GM20431 (cell line): ENCODE measurements at regions not wholly inside any gene's neighbourhood (a gene's known extent, or its start where the extent isn't known, plus 50 kb on each side); places are given as distances from the start of the nearest gene placed in this dataset.

Experiments used
- in situ Hi-C: fragments of 300-500 bp; cut with MseI, MboI; formaldehyde crosslinking; loops from one replicate; pipeline ENCODE4 v1.15.0; 2020; ENCODE audit warnings: low sequenced_read_pairs; ENCODE audit not compliant: unreplicated experiment

GRCh38 chr2:71856773-71857525 is 290.7 kb downstream of the CYP26B1 start:
- in situ Hi-C loops: no loop called here

DNA sequence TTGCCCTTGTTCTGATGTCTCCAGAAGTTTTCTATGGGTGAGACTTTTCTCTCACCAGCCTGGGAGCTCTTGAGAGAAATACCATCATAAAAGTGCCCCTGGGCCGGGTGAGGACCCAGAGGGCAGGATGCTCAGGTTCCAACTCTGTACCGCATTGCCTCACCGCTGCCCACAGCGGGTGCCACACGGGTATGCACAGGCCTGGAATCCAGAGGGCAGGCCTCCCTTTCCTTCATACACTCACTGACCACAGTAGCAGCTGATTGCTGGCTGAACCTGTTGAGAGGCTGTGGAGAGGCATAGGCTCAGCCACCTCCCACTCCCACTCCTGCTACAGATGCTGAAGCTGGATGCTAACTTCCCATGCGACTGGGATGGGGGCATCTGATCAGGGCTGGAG is 293.8 kb downstream of the CYP26B1 start:
- in situ Hi-C loops: no loop called here

GRCh38 chr2:71852141-71852711 is 295.4 kb downstream of the CYP26B1 start:
- in situ Hi-C loops: no loop called here

GRCh38 chr2:71851094-71851750 is 296.4 kb downstream of the CYP26B1 start:
- in situ Hi-C loops: no loop called here

- in situ Hi-C loops: no loop called here
Observed at GRCh38 chr2:71850306-71850801, 297.3 kb downstream of the CYP26B1 start.

GRCh38 chr2:71849607-71850305 is 297.9 kb downstream of the CYP26B1 start:
- in situ Hi-C loops: no loop called here

- in situ Hi-C loops: no loop called here
Observed at GRCh38 chr2:71849111-71849510, 298.6 kb downstream of the CYP26B1 start.

- in situ Hi-C loops: no loop called here
Observed at GRCh38 chr2:71846669-71847291, 300.9 kb downstream of the CYP26B1 start.

DNA sequence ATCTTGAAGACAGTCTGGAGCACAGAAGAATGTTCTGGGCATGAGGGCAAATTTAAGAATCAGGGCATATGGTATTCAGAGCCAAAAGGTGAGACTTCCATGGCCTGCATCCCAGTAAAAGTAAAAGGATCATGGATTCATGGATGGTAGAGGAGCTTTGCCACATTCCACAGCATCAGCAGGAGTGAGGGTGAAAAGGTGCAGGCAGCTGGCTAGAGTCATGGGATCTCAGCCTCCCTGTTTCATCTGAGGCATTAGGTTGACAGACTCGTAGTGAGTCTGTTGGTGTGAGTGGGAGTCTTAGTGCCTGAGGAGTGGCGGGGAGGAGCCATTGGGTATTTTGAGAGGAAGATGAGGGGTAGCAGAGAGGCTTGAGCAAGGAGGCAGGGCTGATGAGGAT is 301.6 kb downstream of the CYP26B1 start:
- in situ Hi-C loops: no loop called here

DNA sequence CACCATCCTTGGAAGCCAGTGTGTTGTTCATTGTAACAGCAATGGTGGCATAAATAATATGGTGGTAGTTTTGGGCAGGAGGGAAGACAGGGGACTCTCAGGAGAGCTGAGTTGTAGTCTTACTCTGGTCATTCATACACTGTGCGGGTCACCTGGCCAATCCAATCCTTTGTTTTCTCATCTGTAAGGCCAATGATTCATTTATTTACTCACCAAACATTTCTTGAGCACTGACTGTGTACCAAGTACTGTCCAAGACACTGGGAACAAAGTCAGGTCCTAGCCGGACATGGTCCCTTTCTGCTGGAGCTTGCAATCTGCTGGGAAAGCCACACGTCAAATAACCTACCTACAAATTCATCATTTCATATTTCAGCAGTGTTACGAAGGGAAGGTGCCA is 302.7 kb downstream of the CYP26B1 start:
- in situ Hi-C loops: no loop called here

GRCh38 chr2:71843391-71843850 is 304.2 kb downstream of the CYP26B1 start:
- in situ Hi-C loops: no loop called here

- in situ Hi-C loops: no loop called here
Observed at GRCh38 chr2:71842744-71843143, 304.9 kb downstream of the CYP26B1 start.

DNA sequence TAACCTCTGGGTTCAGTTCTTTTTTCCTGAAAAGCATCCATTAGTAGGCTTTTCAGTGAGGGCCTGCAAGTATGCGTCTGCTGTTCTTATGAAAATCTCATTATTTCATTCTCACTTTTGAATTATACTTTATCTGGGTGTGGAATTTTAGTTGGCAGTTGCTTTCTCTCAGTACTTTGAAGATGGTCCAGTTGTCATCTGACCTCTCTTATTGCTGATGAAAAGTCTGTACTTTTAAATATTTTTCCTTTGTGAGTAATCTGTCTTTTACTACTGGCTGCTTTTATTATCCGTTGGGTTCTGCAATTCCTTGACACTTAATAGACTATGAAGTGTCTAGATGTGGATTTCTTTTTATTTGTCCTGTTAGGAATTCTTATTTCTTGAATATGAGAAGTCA is 307.8 kb downstream of the CYP26B1 start:
- in situ Hi-C loops: no loop called here

DNA sequence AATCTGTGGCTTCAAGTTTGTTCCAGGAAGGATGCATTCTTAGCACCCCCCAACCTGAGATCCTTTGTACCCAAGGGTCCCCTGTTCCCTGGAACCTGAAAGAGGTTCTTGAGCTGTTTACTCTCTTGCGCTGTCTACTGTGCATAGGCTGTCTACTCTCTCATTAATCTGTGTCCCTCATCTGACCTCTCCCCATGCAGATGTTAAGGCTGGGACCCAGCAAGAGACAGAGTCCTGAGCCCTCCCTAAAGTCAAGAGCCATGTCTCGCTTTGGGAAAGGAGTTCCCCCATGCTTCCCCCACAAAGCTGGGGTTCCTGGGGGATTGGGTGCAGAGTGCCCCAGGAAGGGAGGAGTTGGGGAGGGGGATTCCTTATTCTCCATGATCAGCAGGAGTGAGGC is 312.9 kb downstream of the CYP26B1 start:
- in situ Hi-C loops: no loop called here

- in situ Hi-C loops: no loop called here
Observed at GRCh38 chr2:71833855-71834560, 313.7 kb downstream of the CYP26B1 start.

DNA sequence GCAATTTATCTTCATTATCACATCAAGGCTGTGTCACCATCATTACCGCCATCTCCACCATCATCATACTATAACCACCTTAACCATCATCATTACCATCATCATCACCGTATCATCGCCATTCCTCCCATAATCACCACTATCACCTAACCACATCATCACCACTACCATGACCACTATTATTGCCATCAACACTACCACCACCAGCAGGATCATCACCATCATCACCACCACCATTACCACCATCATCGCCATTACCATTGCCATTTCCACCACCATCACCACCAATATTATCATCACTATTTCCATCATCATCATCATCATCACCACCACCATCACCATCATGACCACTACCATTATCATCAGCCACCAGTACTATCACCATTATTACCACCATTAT is 314.4 kb downstream of the CYP26B1 start:
- in situ Hi-C loops: no loop called here

- in situ Hi-C loops: no loop called here
Observed at GRCh38 chr2:71832844-71833243, 314.8 kb downstream of the CYP26B1 start.

- in situ Hi-C loops: no loop called here
Observed at GRCh38 chr2:71832388-71832787, 315.3 kb downstream of the CYP26B1 start.

- in situ Hi-C loops: no loop called here
Observed at GRCh38 chr2:71831193-71831577, 316.5 kb downstream of the CYP26B1 start.
